ENCODE measurements at regions not wholly inside any gene's neighbourhood (a gene's known extent, or its start where the extent isn't known, plus 50 kb on each side); places are given as distances from the start of the nearest gene placed in this dataset.

- Histone ChIP-seq H3K27ac (no peak overlapping the region), H3K9me3 (no peaks in the 10 kb centered on the region), H3K27me3 (no peaks in the 10 kb centered on the region), H3K4me1 (no peaks in the 10 kb centered on the region), H3K36me3 (no peaks in the 10 kb centered on the region), H3K4me3 (no peak overlapping the region)
- WGBS: 91% methylated on average over 4 of the region's 4 CpGs
- no peak for TF ChIP-seq CTCF (IDR thresholded peaks at IDR 0.05)
- no peak for TF ChIP-seq POLR2AphosphoS5 (IDR thresholded peaks at IDR 0.05)
- TF ChIP-seq POLR2A (IDR thresholded peaks at IDR 0.05): no peak
- no peak for TF ChIP-seq EP300 (IDR thresholded peaks at IDR 0.05)
- DNase-seq (ENCODE audit: low spot score in 2 of 2): no peak
These were observed 283.9 kb downstream of the SEC61B start for GRCh38 chr9:99505936-99506335.

- Histone ChIP-seq H3K4me3 (no peak overlapping the region), H3K27me3 (no peaks in the 10 kb centered on the region), H3K4me1 (no peaks in the 10 kb centered on the region), H3K27ac (no peak overlapping the region), H3K36me3 (no peaks in the 10 kb centered on the region), H3K9me3 (no peaks in the 10 kb centered on the region)
- no peak for DNase-seq (ENCODE audit: low spot score in 2 of 2)
- TF ChIP-seq EP300 (IDR thresholded peaks at IDR 0.05): no peak
- no peak for TF ChIP-seq POLR2AphosphoS5 (IDR thresholded peaks at IDR 0.05)
- no peak for TF ChIP-seq POLR2A (IDR thresholded peaks at IDR 0.05)
- no peak for TF ChIP-seq CTCF (IDR thresholded peaks at IDR 0.05)
- 90% methylated on average over 1 of the region's 1 CpG for WGBS
These were observed 284.8 kb downstream of the SEC61B start for GRCh38 chr9:99506747-99507348.

DNA sequence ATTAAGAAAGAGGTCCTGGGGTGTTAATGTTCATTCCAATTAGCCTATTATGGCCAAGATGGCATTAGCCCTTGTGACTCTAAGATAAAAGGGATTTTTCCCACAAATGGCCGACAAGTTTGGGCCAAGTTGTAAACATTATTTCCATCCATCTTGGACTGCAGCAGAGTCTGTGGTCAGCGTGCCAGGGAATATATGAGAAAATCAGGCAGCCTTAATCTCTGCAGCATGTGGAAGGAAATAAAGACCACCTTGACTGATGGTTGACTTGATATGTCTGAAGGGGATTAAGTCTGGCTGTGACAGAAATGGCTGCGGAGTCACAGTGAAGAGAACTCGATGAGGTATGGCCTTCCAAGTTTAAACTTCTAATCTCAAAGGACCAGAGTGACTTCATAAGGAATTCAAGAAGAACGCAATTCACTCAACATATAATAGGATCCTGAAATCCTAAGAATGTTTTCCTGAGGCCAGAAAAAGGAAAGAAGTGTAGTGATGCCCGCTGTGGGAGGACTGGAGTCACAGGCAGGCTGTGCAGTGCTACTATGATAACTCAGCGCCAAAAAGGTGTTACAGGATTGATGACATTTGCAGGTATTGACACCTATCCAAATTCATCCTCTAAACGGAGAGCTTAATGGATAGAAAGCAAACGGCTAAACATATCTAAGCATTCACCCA lies 287.1 kb downstream of the SEC61B start:
- WGBS: 74% methylated on average over 8 of the region's 9 CpGs
- Histone ChIP-seq H3K36me3 (no peaks in the 10 kb centered on the region), H3K4me1 (no peaks in the 10 kb centered on the region), H3K27me3 (no peaks in the 10 kb centered on the region), H3K27ac (no peak overlapping the region), H3K4me3 (no peak overlapping the region), H3K9me3 (no peaks in the 10 kb centered on the region)
- DNase-seq (ENCODE audit: low spot score in 2 of 2): no peak
- TF ChIP-seq CTCF (IDR thresholded peaks at IDR 0.05) (no peak), POLR2A (IDR thresholded peaks at IDR 0.05) (no peak), POLR2AphosphoS5 (IDR thresholded peaks at IDR 0.05) (no peak), EP300 (IDR thresholded peaks at IDR 0.05) (no peak)

DNA sequence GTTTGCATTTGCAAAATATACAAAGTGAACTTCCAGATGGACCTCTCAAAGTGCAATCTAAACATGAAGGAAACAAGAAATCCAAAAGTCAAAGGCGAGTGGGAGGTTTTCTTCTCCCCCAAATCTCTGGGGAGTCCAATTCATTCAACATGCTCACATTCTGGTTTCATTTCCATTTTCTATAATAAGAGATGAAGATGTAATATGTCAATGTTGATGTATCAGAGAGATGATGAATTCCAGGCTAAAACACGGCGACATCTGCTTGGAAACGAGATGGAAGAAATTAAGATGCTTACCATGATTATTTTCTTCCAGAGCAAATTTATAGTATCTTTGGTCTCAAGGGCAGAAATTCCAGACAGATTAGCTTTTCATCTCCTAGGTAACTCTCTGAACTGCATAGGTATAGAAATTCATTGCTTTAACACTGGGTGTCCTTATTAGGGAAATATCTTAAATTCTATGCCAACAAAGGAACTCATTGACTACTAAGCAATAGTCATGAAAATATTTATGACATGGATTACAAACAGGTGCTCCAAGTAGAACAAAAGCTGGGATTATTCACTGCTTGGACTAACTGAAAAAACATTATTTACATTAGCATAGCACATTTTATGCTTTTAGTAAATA lies 287.9 kb downstream of the SEC61B start:
- no peaks in the 10 kb centered on the region for H3K27me3 ChIP-seq
- H3K4me1 ChIP-seq: no peaks in the 10 kb centered on the region
- H3K27ac ChIP-seq: no peak overlapping the region
- WGBS: 45% methylated on average over 4 of the region's 4 CpGs
- H3K4me3 ChIP-seq: no peak overlapping the region
- H3K9me3 ChIP-seq: no peaks in the 10 kb centered on the region
- TF ChIP-seq CTCF (IDR thresholded peaks at IDR 0.05) (no peak), EP300 (IDR thresholded peaks at IDR 0.05) (no peak), POLR2AphosphoS5 (IDR thresholded peaks at IDR 0.05) (no peak)
- no peak for DNase-seq (ENCODE audit: low spot score in 2 of 2)
- no peaks in the 10 kb centered on the region for H3K36me3 ChIP-seq

DNA sequence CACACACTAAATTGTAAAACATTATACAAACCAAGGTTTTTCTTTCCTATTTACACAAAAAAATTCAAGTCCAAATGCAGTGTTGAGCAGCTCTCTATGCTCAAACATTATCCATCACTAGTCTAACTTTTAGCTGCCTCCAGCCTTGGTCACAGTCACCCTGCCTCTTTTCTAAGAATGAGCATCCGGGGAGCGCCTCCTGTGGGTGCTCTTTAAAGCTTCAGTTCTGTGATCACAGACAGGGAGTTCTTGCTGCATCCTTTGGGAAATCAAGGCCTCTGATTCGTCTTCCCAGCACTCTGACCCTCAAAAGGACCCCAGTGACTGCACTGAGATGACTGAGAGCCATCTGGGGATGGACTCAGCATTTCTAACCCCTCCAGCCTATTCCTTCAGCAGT lies 289.6 kb downstream of the SEC61B start:
- no peak overlapping the region for H3K27ac ChIP-seq
- TF ChIP-seq CTCF (IDR thresholded peaks at IDR 0.05): no peak
- TF ChIP-seq POLR2A (IDR thresholded peaks at IDR 0.05): no peak
- no peak for TF ChIP-seq EP300 (IDR thresholded peaks at IDR 0.05)
- TF ChIP-seq POLR2AphosphoS5 (IDR thresholded peaks at IDR 0.05): no peak
- no peak for DNase-seq (ENCODE audit: low spot score in 2 of 2)
- no peaks in the 10 kb centered on the region for H3K4me1 ChIP-seq
- 87% methylated on average over 3 of the region's 3 CpGs for WGBS
- no peaks in the 10 kb centered on the region for H3K36me3 ChIP-seq
- H3K9me3 ChIP-seq: no peaks in the 10 kb centered on the region
- H3K4me3 ChIP-seq: no peak overlapping the region
- no peaks in the 10 kb centered on the region for H3K27me3 ChIP-seq
